ENCODE measurements at regions not wholly inside any gene's neighbourhood (a gene's known extent, or its start where the extent isn't known, plus 50 kb on each side); places are given as distances from the start of the nearest gene placed in this dataset.

DNA sequence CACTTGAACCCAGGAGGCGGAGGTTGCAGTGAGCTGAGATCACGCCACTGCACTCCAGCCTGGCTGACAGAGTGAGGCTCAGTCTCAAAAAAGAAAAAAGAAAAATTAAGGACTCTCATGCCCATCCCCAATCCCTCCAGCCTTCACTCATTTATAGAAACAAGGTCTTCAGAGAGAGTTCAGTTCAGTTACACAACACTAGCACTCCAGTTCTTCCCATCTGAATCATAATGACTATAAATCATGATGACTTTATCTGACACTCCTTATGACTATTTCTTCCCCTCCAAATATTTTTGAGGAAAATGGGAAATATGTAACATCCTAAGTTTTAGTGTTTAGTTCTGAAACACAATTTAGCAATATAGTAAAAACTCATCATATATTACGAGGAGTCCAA is 107.4 kb upstream of the LSM8 start:
- TF ChIP-seq, protein P1, sequence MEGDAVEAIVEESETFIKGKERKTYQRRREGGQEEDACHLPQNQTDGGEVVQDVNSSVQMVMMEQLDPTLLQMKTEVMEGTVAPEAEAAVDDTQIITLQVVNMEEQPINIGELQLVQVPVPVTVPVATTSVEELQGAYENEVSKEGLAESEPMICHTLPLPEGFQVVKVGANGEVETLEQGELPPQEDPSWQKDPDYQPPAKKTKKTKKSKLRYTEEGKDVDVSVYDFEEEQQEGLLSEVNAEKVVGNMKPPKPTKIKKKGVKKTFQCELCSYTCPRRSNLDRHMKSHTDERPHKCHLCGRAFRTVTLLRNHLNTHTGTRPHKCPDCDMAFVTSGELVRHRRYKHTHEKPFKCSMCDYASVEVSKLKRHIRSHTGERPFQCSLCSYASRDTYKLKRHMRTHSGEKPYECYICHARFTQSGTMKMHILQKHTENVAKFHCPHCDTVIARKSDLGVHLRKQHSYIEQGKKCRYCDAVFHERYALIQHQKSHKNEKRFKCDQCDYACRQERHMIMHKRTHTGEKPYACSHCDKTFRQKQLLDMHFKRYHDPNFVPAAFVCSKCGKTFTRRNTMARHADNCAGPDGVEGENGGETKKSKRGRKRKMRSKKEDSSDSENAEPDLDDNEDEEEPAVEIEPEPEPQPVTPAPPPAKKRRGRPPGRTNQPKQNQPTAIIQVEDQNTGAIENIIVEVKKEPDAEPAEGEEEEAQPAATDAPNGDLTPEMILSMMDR (IDR thresholded peaks at IDR 0.05; ENCODE audit: borderline replicate concordance, insufficient read depth, low read depth, low read length), result no peak
- H3K4me3 ChIP-seq (ENCODE audit: low read depth, low read length), result no peak overlapping the region

DNA sequence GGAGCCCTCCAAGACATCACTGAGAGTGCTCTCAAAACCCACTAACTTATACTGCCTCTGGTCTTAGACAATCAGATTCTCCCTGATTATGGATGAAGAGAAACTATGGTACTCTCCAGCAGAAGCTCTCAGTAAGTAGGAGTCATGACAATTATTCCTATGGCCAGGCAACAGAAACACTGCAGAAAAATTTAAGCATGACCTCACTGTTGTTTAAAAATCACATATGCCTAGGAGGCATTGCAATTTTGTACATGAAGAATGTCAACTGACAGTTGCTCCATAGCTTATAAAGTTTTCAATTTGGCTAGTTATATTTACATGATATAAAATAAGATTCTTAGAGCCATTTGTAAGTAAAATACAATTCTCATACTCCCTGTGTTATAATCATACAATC is 105.9 kb upstream of the LSM8 start:
- TF ChIP-seq, protein P1 (IDR thresholded peaks at IDR 0.05; ENCODE audit: borderline replicate concordance, insufficient read depth, low read depth, low read length), result no peak
- no peak overlapping the region for H3K4me3 ChIP-seq (ENCODE audit: low read depth, low read length)

DNA sequence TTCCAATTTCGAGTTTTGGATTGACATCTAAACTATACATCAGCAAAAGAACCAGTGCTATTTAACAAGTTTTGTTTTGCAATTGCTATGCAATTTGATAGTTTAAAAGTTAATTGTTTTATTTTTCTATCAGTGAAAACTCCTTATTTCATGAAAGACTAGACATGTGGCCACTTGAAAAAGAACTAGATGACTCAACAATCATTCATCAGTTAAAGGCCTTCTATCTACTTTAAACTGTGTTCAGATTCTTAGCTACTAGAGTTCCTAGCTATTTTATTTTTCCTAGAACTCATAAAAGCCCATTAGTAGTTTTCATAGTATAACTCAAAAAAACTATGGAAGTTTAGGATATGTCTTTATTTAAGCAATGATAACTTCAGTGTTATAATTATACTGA is 104.6 kb upstream of the LSM8 start:
- no peak overlapping the region for H3K4me3 ChIP-seq (ENCODE audit: low read depth, low read length)
- TF ChIP-seq, protein P1 (IDR thresholded peaks at IDR 0.05; ENCODE audit: borderline replicate concordance, insufficient read depth, low read depth, low read length), result no peak

DNA sequence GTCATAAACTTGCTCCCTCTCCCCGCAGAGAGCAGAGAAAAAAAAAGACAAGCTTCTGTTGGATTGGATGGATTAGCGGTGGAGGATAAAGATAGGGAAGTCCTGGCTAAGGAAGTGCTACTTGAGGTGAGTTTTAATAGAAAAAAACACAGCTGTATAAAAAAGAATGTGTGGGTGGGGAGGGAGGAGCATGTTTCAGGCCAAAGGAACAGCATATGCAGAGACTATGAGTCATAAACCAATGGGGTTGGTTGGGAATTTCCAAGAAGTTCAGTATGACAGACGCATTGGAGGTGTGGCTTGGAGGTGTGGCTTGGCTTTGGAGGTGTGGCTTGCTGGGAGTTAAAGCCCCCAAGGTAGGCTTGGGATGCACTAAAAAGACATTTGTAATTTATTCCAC is 103.0 kb upstream of the LSM8 start:
- H3K4me3 ChIP-seq (ENCODE audit: low read depth, low read length), result no peak overlapping the region

DNA sequence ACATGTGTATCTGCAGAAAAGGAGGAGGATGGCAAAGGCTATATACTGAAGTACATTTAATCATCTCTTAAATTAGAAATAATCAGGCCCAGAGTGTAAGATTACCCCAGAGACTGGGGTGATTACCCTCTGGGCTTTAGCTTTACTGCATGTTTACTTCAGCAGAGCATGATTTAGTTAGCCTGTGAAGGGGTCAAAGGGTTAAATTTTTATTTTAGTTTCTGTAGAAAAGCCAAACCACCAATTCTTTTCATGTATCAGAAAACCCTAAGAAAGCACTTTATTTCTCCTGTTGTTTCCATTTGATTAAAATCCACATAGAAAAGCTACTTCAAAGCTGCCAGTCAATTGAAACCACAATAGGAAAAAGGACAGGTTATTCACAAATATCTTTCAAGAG is 101.5 kb upstream of the LSM8 start:
- no peak overlapping the region for H3K4me3 ChIP-seq (ENCODE audit: low read depth, low read length)
- TF ChIP-seq, protein P1 (IDR thresholded peaks at IDR 0.05; ENCODE audit: borderline replicate concordance, insufficient read depth, low read depth, low read length), result no peak

More for the DNA sequence above, 103.0 kb upstream of the LSM8 start:
- TF ChIP-seq, protein P1 (IDR thresholded peaks at IDR 0.05; ENCODE audit: borderline replicate concordance, insufficient read depth, low read depth, low read length), result no peak

DNA sequence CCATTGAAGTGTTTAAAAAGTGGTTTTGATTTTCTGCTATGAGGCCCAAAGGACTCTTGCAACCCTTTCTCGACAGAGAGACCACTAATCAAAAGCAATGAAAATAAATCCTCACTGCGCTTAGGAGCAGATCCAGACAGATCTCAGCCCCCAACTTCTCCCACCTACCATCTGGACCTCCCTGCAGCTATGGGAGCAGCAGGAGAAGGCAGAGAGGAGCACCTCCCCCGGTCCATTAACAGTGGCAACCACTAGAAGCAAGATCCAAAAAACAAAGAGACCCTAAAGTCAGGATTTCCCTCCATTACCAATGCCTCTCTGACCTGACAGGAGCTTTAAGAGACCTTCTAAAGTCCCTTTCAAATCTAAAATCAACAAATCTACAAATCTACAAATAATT is 99.0 kb upstream of the LSM8 start:
- TF ChIP-seq, protein P1 (IDR thresholded peaks at IDR 0.05; ENCODE audit: borderline replicate concordance, insufficient read depth, low read depth, low read length), result no peak
- no peak overlapping the region for H3K4me3 ChIP-seq (ENCODE audit: low read depth, low read length)

DNA sequence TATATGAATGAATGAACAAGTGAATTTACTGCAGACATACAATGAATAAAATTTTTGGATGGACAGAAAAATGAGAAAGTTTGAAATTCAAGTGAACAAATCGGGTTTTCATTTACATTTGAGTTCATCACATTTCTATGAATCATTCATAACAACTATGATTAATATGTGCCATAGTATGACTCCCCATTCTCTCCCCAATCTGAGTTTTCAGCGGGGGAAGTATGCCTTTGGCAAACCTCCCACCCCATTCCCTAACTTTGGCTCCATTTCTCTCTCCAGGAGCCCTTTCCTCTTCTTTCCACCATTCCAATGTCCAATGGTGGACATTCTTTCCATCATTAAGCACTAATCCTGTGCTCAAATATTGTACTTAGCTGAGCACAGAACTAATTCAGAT is 96.8 kb upstream of the LSM8 start:
- H3K4me3 ChIP-seq (ENCODE audit: low read depth, low read length), result no peak overlapping the region
- TF ChIP-seq, protein P1 (IDR thresholded peaks at IDR 0.05; ENCODE audit: borderline replicate concordance, insufficient read depth, low read depth, low read length), result no peak

All from GM12875 (cell line).